ENCODE measurements at regions not wholly inside any gene's neighbourhood (a gene's known extent, or its start where the extent isn't known, plus 50 kb on each side); places are given as distances from the start of the nearest gene placed in this dataset.

DNA sequence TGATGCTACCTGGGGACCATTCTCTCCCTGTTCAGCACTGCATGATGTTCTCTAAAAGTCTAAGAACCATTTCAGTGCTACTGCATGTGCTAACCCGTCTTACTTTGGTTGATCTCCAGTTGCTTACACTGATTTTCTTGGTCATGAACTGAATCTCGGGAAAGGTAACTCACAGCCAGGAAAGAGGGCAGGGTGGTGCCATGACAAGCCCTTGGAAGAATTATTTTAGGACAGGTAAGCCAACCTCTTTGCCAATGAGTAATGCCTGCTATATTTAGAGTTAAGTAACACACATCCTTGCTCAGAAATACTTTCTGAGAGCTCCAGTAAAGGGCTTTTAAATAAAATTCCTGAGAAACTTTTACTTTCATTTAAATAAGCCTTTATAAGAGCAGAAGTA is 126.7 kb downstream of the ARL4A start:
- TF ChIP-seq NFIC (IDR thresholded peaks at IDR 0.05) (no peak), CREB1 (IDR thresholded peaks at IDR 0.05; ENCODE audit: low read depth) (no peak), RAD21 (IDR thresholded peaks at IDR 0.05; ENCODE audit: low read depth) (no peak)
